Dendritic cell treated with granulocyte-macrophage colony-stimulating factor and Interleukin-4, amounts not matched to agents 40 ng/mL and 50 ng/mL, for 4 days (primary cell): ENCODE measurements at regions not wholly inside any gene's neighbourhood (a gene's known extent, or its start where the extent isn't known, plus 50 kb on each side); places are given as distances from the start of the nearest gene placed in this dataset.

Experiments used
- H3K27ac Mint-ChIP-seq: one replicate; pipeline ENCODE4 v1.8.0; 2022; ENCODE audit warnings: mild to moderate bottlenecking, mixed read lengths
- H3K27me3 Mint-ChIP-seq: one replicate; pipeline ENCODE4 v1.8.0; 2022; ENCODE audit warnings: mild to moderate bottlenecking, mixed read lengths
- H3K36me3 Mint-ChIP-seq: one replicate; pipeline ENCODE4 v1.8.0; 2022; ENCODE audit warnings: low read depth, mixed read lengths
- H3K4me1 Mint-ChIP-seq: one replicate; pipeline ENCODE4 v1.8.0; 2022; ENCODE audit warnings: low read depth, mixed read lengths
- H3K4me3 Mint-ChIP-seq: one replicate; pipeline ENCODE4 v1.8.0; 2022; ENCODE audit warnings: mild to moderate bottlenecking, moderate library complexity, mixed read lengths
- H3K9me3 Mint-ChIP-seq: one replicate; pipeline ENCODE4 v1.8.0; 2022; ENCODE audit warnings: mixed read lengths
- intact Hi-C: fragments of 100-400 bp; cut with micrococcal nuclease; formaldehyde crosslinking; loops from one replicate; pipeline ENCODE4 v1.15.0; 2022

- H3K4me1 Mint-ChIP-seq = no peaks in the 10 kb centered on the region
- intact Hi-C loops = no loop called here
- no peak overlapping the region for H3K4me3 Mint-ChIP-seq
- H3K36me3 Mint-ChIP-seq = no peaks in the 10 kb centered on the region
- H3K9me3 Mint-ChIP-seq = no peaks in the 10 kb centered on the region
- no peaks in the 10 kb centered on the region for H3K27me3 Mint-ChIP-seq
- H3K27ac Mint-ChIP-seq = no peak overlapping the region
These were observed 379.3 kb downstream of the SOX11 start for GRCh38 chr2:6071519-6071918.

GRCh38 chr2:6072276-6072675, 380.1 kb downstream of the SOX11 start:
- no peaks in the 10 kb centered on the region for H3K9me3 Mint-ChIP-seq
- H3K4me3 Mint-ChIP-seq = no peak overlapping the region
- intact Hi-C loops = no loop called here
- H3K27me3 Mint-ChIP-seq = no peaks in the 10 kb centered on the region
- no peak overlapping the region for H3K27ac Mint-ChIP-seq
- H3K36me3 Mint-ChIP-seq = no peaks in the 10 kb centered on the region
- no peaks in the 10 kb centered on the region for H3K4me1 Mint-ChIP-seq

- intact Hi-C loops = no loop called here
- no peak overlapping the region for H3K27ac Mint-ChIP-seq
- no peaks in the 10 kb centered on the region for H3K27me3 Mint-ChIP-seq
- H3K36me3 Mint-ChIP-seq = no peaks in the 10 kb centered on the region
- no peaks in the 10 kb centered on the region for H3K9me3 Mint-ChIP-seq
- H3K4me1 Mint-ChIP-seq = no peaks in the 10 kb centered on the region
- H3K4me3 Mint-ChIP-seq = no peak overlapping the region
These were observed 380.6 kb downstream of the SOX11 start for GRCh38 chr2:6072768-6073167.

- H3K27me3 Mint-ChIP-seq = no peaks in the 10 kb centered on the region
- intact Hi-C loops = no loop called here
- H3K4me1 Mint-ChIP-seq = no peaks in the 10 kb centered on the region
- no peaks in the 10 kb centered on the region for H3K36me3 Mint-ChIP-seq
- H3K4me3 Mint-ChIP-seq = no peak overlapping the region
- H3K27ac Mint-ChIP-seq = no peak overlapping the region
- no peaks in the 10 kb centered on the region for H3K9me3 Mint-ChIP-seq
These were observed 381.3 kb downstream of the SOX11 start for GRCh38 chr2:6073191-6074088.

- intact Hi-C loops = no loop called here
- no peak overlapping the region for H3K4me3 Mint-ChIP-seq
- no peaks in the 10 kb centered on the region for H3K36me3 Mint-ChIP-seq
- H3K4me1 Mint-ChIP-seq = no peaks in the 10 kb centered on the region
- no peak overlapping the region for H3K27ac Mint-ChIP-seq
- H3K27me3 Mint-ChIP-seq = no peaks in the 10 kb centered on the region
- no peaks in the 10 kb centered on the region for H3K9me3 Mint-ChIP-seq
These were observed 382.0 kb downstream of the SOX11 start for GRCh38 chr2:6074089-6074643.

- no peak overlapping the region for H3K4me3 Mint-ChIP-seq
- intact Hi-C loops = no loop called here
- no peaks in the 10 kb centered on the region for H3K4me1 Mint-ChIP-seq
- no peaks in the 10 kb centered on the region for H3K27me3 Mint-ChIP-seq
- H3K36me3 Mint-ChIP-seq = no peaks in the 10 kb centered on the region
- H3K9me3 Mint-ChIP-seq = peaks cover 8% of the 10 kb centered on the region
- H3K27ac Mint-ChIP-seq = no peak overlapping the region
These were observed 385.4 kb downstream of the SOX11 start for GRCh38 chr2:6077585-6077984.

- Mint-ChIP-seq H3K4me1 (no peaks in the 10 kb centered on the region), H3K9me3 (peaks cover 8% of the 10 kb centered on the region), H3K4me3 (no peak overlapping the region), H3K27ac (no peak overlapping the region), H3K27me3 (no peaks in the 10 kb centered on the region), H3K36me3 (no peaks in the 10 kb centered on the region)
- intact Hi-C loops = no loop called here
These were observed 386.2 kb downstream of the SOX11 start for GRCh38 chr2:6078414-6078813.

- Mint-ChIP-seq H3K27me3 (no peaks in the 10 kb centered on the region), H3K4me3 (no peak overlapping the region), H3K4me1 (no peaks in the 10 kb centered on the region), H3K9me3 (peaks cover 8% of the 10 kb centered on the region), H3K27ac (no peak overlapping the region), H3K36me3 (no peaks in the 10 kb centered on the region)
- intact Hi-C loops = no loop called here
These were observed 387.2 kb downstream of the SOX11 start for GRCh38 chr2:6079405-6079804.

GRCh38 chr2:6080932-6081753, 389.0 kb downstream of the SOX11 start:
- no peaks in the 10 kb centered on the region for H3K27me3 Mint-ChIP-seq
- H3K4me1 Mint-ChIP-seq = no peaks in the 10 kb centered on the region
- intact Hi-C loops = no loop called here
- no peaks in the 10 kb centered on the region for H3K36me3 Mint-ChIP-seq
- peaks cover 11% of the 10 kb centered on the region for H3K9me3 Mint-ChIP-seq
- no peak overlapping the region for H3K4me3 Mint-ChIP-seq
- H3K27ac Mint-ChIP-seq = no peak overlapping the region

- no peak overlapping the region for H3K27ac Mint-ChIP-seq
- H3K36me3 Mint-ChIP-seq = no peaks in the 10 kb centered on the region
- peaks cover 21% of the 10 kb centered on the region for H3K9me3 Mint-ChIP-seq
- H3K4me3 Mint-ChIP-seq = no peak overlapping the region
- H3K4me1 Mint-ChIP-seq = no peaks in the 10 kb centered on the region
- intact Hi-C loops = no loop called here
- H3K27me3 Mint-ChIP-seq = no peaks in the 10 kb centered on the region
These were observed 389.9 kb downstream of the SOX11 start for GRCh38 chr2:6081955-6082624.

- H3K36me3 Mint-ChIP-seq = no peaks in the 10 kb centered on the region
- H3K27ac Mint-ChIP-seq = no peak overlapping the region
- intact Hi-C loops = no loop called here
- no peak overlapping the region for H3K4me3 Mint-ChIP-seq
- no peaks in the 10 kb centered on the region for H3K4me1 Mint-ChIP-seq
- H3K9me3 Mint-ChIP-seq = peaks cover 26% of the 10 kb centered on the region
- H3K27me3 Mint-ChIP-seq = no peaks in the 10 kb centered on the region
These were observed 390.4 kb downstream of the SOX11 start for GRCh38 chr2:6082625-6083018.

GRCh38 chr2:6083136-6083535, 391.0 kb downstream of the SOX11 start:
- H3K27me3 Mint-ChIP-seq = no peaks in the 10 kb centered on the region
- H3K27ac Mint-ChIP-seq = no peak overlapping the region
- no peaks in the 10 kb centered on the region for H3K36me3 Mint-ChIP-seq
- peaks cover 28% of the 10 kb centered on the region for H3K9me3 Mint-ChIP-seq
- intact Hi-C loops = no loop called here
- H3K4me3 Mint-ChIP-seq = no peak overlapping the region
- no peaks in the 10 kb centered on the region for H3K4me1 Mint-ChIP-seq

- Mint-ChIP-seq H3K9me3 (peaks cover 29% of the 10 kb centered on the region), H3K36me3 (no peaks in the 10 kb centered on the region), H3K4me3 (no peak overlapping the region), H3K27me3 (no peaks in the 10 kb centered on the region), H3K4me1 (no peaks in the 10 kb centered on the region), H3K27ac (no peak overlapping the region)
- intact Hi-C loops = no loop called here
These were observed 397.3 kb downstream of the SOX11 start for GRCh38 chr2:6089474-6089873.

GRCh38 chr2:6103372-6103771, 411.2 kb downstream of the SOX11 start:
- no peaks in the 10 kb centered on the region for H3K27me3 Mint-ChIP-seq
- no peaks in the 10 kb centered on the region for H3K4me1 Mint-ChIP-seq
- no peak overlapping the region for H3K4me3 Mint-ChIP-seq
- intact Hi-C loops = no loop called here
- H3K36me3 Mint-ChIP-seq = no peaks in the 10 kb centered on the region
- no peak overlapping the region for H3K27ac Mint-ChIP-seq
- peaks cover 33% of the 10 kb centered on the region for H3K9me3 Mint-ChIP-seq
